ENCODE measurements at regions not wholly inside any gene's neighbourhood (a gene's known extent, or its start where the extent isn't known, plus 50 kb on each side); places are given as distances from the start of the nearest gene placed in this dataset.

GRCh38 chr20:24384865-24385264 is 84.6 kb upstream of the SYNDIG1 start:
- H3K27ac Mint-ChIP-seq: no peak overlapping the region

GRCh38 chr20:24382743-24383142 is 86.7 kb upstream of the SYNDIG1 start:
- no peak overlapping the region for H3K27ac ChIP-seq (ENCODE audit: low read depth in 1 of 2, low read length in 2 of 2)
- no peaks in the 10 kb centered on the region for H4K20me1 ChIP-seq (ENCODE audit: insufficient read depth, low read length)
- no peak overlapping the region for H3K27ac Mint-ChIP-seq
- no peaks in the 10 kb centered on the region for H3K27me3 ChIP-seq (ENCODE audit: control insufficient read depth in 2 of 2, insufficient read depth in 2 of 2, low read length in 2 of 2)
- H2AFZ ChIP-seq (ENCODE audit: insufficient read depth, low read depth, low read length, poor library complexity, severe bottlenecking): no peak overlapping the region
- no peak for TF ChIP-seq CTCF (IDR thresholded peaks at IDR 0.05)
- H3K4me3 ChIP-seq (replicated peaks in 1 of 3; ENCODE audit: low read depth in 2 of 3, low read length in 3 of 3): no peak overlapping the region
- no peak overlapping the region for H3K9ac ChIP-seq (ENCODE audit: insufficient read depth, low read length, poor library complexity, severe bottlenecking)
- no peaks in the 10 kb centered on the region for H3K9me3 Mint-ChIP-seq
- peaks cover 11% of the 10 kb centered on the region for H3K4me1 Mint-ChIP-seq
- no peaks in the 10 kb centered on the region for H3K4me1 ChIP-seq (ENCODE audit: control insufficient read depth in 1 of 2, insufficient read depth in 2 of 2, low read length in 2 of 2)
- H3K27me3 Mint-ChIP-seq (ENCODE audit: low read depth in 3 of 3): peaks cover 0 to 1% (median 0%) of the 10 kb centered on the region in 3 donors
- H3K9me3 ChIP-seq (replicated peaks in 1 of 2; ENCODE audit: control insufficient read depth in 1 of 2, insufficient read depth in 1 of 2, low read length in 2 of 2): no peaks in the 10 kb centered on the region
- no peaks in the 10 kb centered on the region for H3K36me3 ChIP-seq (replicated peaks in 1 of 2; ENCODE audit: control insufficient read depth in 1 of 2, insufficient read depth in 2 of 2, low read length in 2 of 2)
- 32% methylated on average over 2 of the region's 2 CpGs for WGBS (ENCODE audit: insufficient coverage)
- H3K4me3 Mint-ChIP-seq: no peak overlapping the region
- no peak overlapping the region for H3K4me2 ChIP-seq (replicated peaks; ENCODE audit: extremely low read depth, low read length, poor library complexity, severe bottlenecking)
- H3K79me2 ChIP-seq (ENCODE audit: insufficient read depth, low read length): no peaks in the 10 kb centered on the region
- intact Hi-C loops (cut with micrococcal nuclease): no loop called here
- DNase-seq: no peak
- no peaks in the 10 kb centered on the region for H3K36me3 Mint-ChIP-seq

More at GRCh38 chr20:24384865-24385264, 84.6 kb upstream of the SYNDIG1 start:
- Mint-ChIP-seq H3K27me3 (ENCODE audit: low read depth in 3 of 3) (peaks cover 0 to 1% (median 1%) of the 10 kb centered on the region in 3 donors), H3K4me3 (no peak overlapping the region), H3K4me1 (peaks cover 19% of the 10 kb centered on the region), H3K36me3 (no peaks in the 10 kb centered on the region), H3K9me3 (no peaks in the 10 kb centered on the region)
- Histone ChIP-seq H2AFZ (ENCODE audit: insufficient read depth, low read depth, low read length, poor library complexity, severe bottlenecking) (no peak overlapping the region), H4K20me1 (ENCODE audit: insufficient read depth, low read length) (no peaks in the 10 kb centered on the region), H3K27me3 (ENCODE audit: control insufficient read depth in 2 of 2, insufficient read depth in 2 of 2, low read length in 2 of 2) (no peaks in the 10 kb centered on the region), H3K9me3 (replicated peaks in 1 of 2; ENCODE audit: control insufficient read depth in 1 of 2, insufficient read depth in 1 of 2, low read length in 2 of 2) (no peaks in the 10 kb centered on the region), H3K4me1 (ENCODE audit: control insufficient read depth in 1 of 2, insufficient read depth in 2 of 2, low read length in 2 of 2) (peaks cover 11 to 12% of the 10 kb centered on the region in 2 donors), H3K4me3 (replicated peaks in 1 of 3; ENCODE audit: low read depth in 2 of 3, low read length in 3 of 3) (no peak overlapping the region), H3K36me3 (replicated peaks in 1 of 2; ENCODE audit: control insufficient read depth in 1 of 2, insufficient read depth in 2 of 2, low read length in 2 of 2) (no peaks in the 10 kb centered on the region), H3K27ac (ENCODE audit: low read depth in 1 of 2, low read length in 2 of 2) (no peak overlapping the region), H3K79me2 (ENCODE audit: insufficient read depth, low read length) (no peaks in the 10 kb centered on the region), H3K9ac (ENCODE audit: insufficient read depth, low read length, poor library complexity, severe bottlenecking) (no peak overlapping the region), H3K4me2 (replicated peaks; ENCODE audit: extremely low read depth, low read length, poor library complexity, severe bottlenecking) (no peak overlapping the region)
- DNase-seq: no peak
- intact Hi-C loops (cut with micrococcal nuclease): no loop called here
- no peak for TF ChIP-seq CTCF (IDR thresholded peaks at IDR 0.05)
- WGBS (ENCODE audit: insufficient coverage): 97% methylated on average over 4 of the region's 5 CpGs

Data from CD14-positive monocyte (primary cell).